ENCODE measurements at regions not wholly inside any gene's neighbourhood (a gene's known extent, or its start where the extent isn't known, plus 50 kb on each side); places are given as distances from the start of the nearest gene placed in this dataset.
A peak's percentile ranks its signal among the peaks of the same experiment; 100 is the strongest.
"Not testable (repeated sequence)": the region's sequence is repeated elsewhere in the genome, so short reads cannot be mapped to it uniquely, and the experiment has no call there.

GRCh38 chrX:74080165-74080564 lies 223.8 kb upstream of the ZCCHC13 start:
- no peak for DNase-seq (ENCODE audit: low read depth in 2 of 2)

GRCh38 chrX:74065831-74066390 lies 213.4 kb upstream of the XIST start:
- no peak for DNase-seq (ENCODE audit: low read depth in 2 of 2)

- no peak for DNase-seq (ENCODE audit: low read depth in 2 of 2)
Observed at GRCh38 chrX:74063426-74064155, 211.1 kb upstream of the XIST start.

GRCh38 chrX:74061879-74062278 lies 209.4 kb upstream of the XIST start:
- DNase-seq (ENCODE audit: low read depth in 2 of 2) = no peak

- no peak for DNase-seq (ENCODE audit: low read depth in 2 of 2)
Observed at GRCh38 chrX:74049126-74049525, 196.6 kb upstream of the XIST start.

- DNase-seq (ENCODE audit: low read depth in 2 of 2) = not testable (repeated sequence)
Observed at GRCh38 chrX:74034066-74034465, 181.6 kb upstream of the XIST start.

- not testable (repeated sequence) for DNase-seq (ENCODE audit: low read depth in 2 of 2)
Observed at GRCh38 chrX:74031527-74031926, 179.0 kb upstream of the XIST start.

GRCh38 chrX:74030766-74031165 lies 178.3 kb upstream of the XIST start:
- DNase-seq (ENCODE audit: low read depth in 2 of 2) = not testable (repeated sequence)

GRCh38 chrX:74025145-74025544 lies 172.6 kb upstream of the XIST start:
- not testable (repeated sequence) for DNase-seq (ENCODE audit: low read depth in 2 of 2)

GRCh38 chrX:74023203-74023602 lies 170.7 kb upstream of the XIST start:
- DNase-seq (ENCODE audit: low read depth in 2 of 2) = no peak

GRCh38 chrX:74018253-74018652 lies 165.7 kb upstream of the XIST start:
- no peak for DNase-seq (ENCODE audit: low read depth in 2 of 2)

- DNase-seq (ENCODE audit: low read depth in 2 of 2) = peak; percentile 24 to 31
Observed at GRCh38 chrX:74015379-74016019, 163.0 kb upstream of the XIST start.

GRCh38 chrX:74009041-74009440 lies 156.5 kb upstream of the XIST start:
- DNase-seq (ENCODE audit: low read depth in 2 of 2) = no peak

GRCh38 chrX:73992019-73992418 lies 139.5 kb upstream of the XIST start:
- DNase-seq (ENCODE audit: low read depth in 2 of 2) = no peak

- no peak for DNase-seq (ENCODE audit: low read depth in 2 of 2)
Observed at GRCh38 chrX:73987166-73987565, 134.7 kb upstream of the XIST start.

- DNase-seq (ENCODE audit: low read depth in 2 of 2) = no peak
Observed at GRCh38 chrX:73979551-73980131, 127.1 kb upstream of the XIST start.

- DNase-seq (ENCODE audit: low read depth in 2 of 2) = no peak
Observed at GRCh38 chrX:73977542-73978169, 125.1 kb upstream of the XIST start.

- DNase-seq (ENCODE audit: low read depth in 2 of 2) = not testable (repeated sequence)
Observed at GRCh38 chrX:73967461-73967860, 114.9 kb upstream of the XIST start.

- no peak for DNase-seq (ENCODE audit: low read depth in 2 of 2)
Observed at GRCh38 chrX:73965833-73966232, 113.3 kb upstream of the XIST start.

- DNase-seq (ENCODE audit: low read depth in 2 of 2) = no peak
Observed at GRCh38 chrX:73964579-73964978, 112.1 kb upstream of the XIST start.

GRCh38 chrX:73963682-73964081 lies 111.2 kb upstream of the XIST start:
- no peak for DNase-seq (ENCODE audit: low read depth in 2 of 2)

GRCh38 chrX:73962948-73963347 lies 110.4 kb upstream of the XIST start:
- no peak for DNase-seq (ENCODE audit: low read depth in 2 of 2)
